ENCODE measurements at regions not wholly inside any gene's neighbourhood (a gene's known extent, or its start where the extent isn't known, plus 50 kb on each side); places are given as distances from the start of the nearest gene placed in this dataset.

GRCh38 chr12:84701041-84701440, 211.6 kb downstream of the SLC6A15 start:
- no peak for TF ChIP-seq POLR2A (IDR thresholded peaks at IDR 0.05; ENCODE audit: low read depth, low read length)
- TF ChIP-seq POLR2AphosphoS5 (IDR thresholded peaks at IDR 0.05; ENCODE audit: low read depth, low read length), result no peak
